DND-41 (cell line): ENCODE measurements at regions not wholly inside any gene's neighbourhood (a gene's known extent, or its start where the extent isn't known, plus 50 kb on each side); places are given as distances from the start of the nearest gene placed in this dataset.

Experiments
- ATAC-seq: fragments of 200-7000 bp; cut with Tn5 transposase; 3 replicates; pipeline ENCODE4 v1.9.1; 2021; ENCODE audit warnings: low read depth; ENCODE audit not compliant: insufficient read depth
- DNase-seq: peaks from one replicate; pipeline ENCODE4 v3.0.0-alpha.2; 2020
- H2AFZ ChIP-seq: 2 replicates; pipeline ENCODE4 v1.6.0; 2012; ENCODE audit warnings: low read depth, low read length
- H3K27ac ChIP-seq: 2 replicates; pipeline ENCODE4 v1.5.1; 2012; ENCODE audit warnings: low read length, inconsistent platforms
- H3K27me3 ChIP-seq: fragments of 200-600 bp; sonication (generic); 2 replicates; pipeline ENCODE4 v1.6.0; 2012; ENCODE audit warnings: low read length, mild to moderate bottlenecking, inconsistent platforms; ENCODE audit not compliant: insufficient read depth, poor library complexity
- H3K36me3 ChIP-seq: 2 replicates; pipeline ENCODE4 v1.5.1; 2012; ENCODE audit warnings: low read length, inconsistent platforms; ENCODE audit not compliant: insufficient read depth
- H3K4me1 ChIP-seq: 2 replicates; pipeline ENCODE4 v1.5.1; 2012; ENCODE audit warnings: mild to moderate bottlenecking, low read length; ENCODE audit not compliant: insufficient read depth
- H3K4me2 ChIP-seq: 2 replicates; pipeline ENCODE4 v1.6.0; 2012; ENCODE audit warnings: mild to moderate bottlenecking, moderate library complexity, low read length, inconsistent platforms; ENCODE audit not compliant: insufficient read depth
- H3K4me3 ChIP-seq, 2 experiments: fragments of 200-600 bp in 1 of 2; shearing (Covaris generic) in 1 of 2; 2 replicates each; pipeline ENCODE4 v1.5.1; 2012 to 2016; ENCODE audit warnings: inconsistent platforms in 2 of 2, low read length in 2 of 2, mild to moderate bottlenecking in 2 of 2, low read depth in 1 of 2, moderate library complexity in 1 of 2
- H3K79me2 ChIP-seq: 2 replicates; pipeline ENCODE4 v1.6.0; 2012; ENCODE audit warnings: low read length, inconsistent platforms; ENCODE audit not compliant: insufficient read depth
- H3K9ac ChIP-seq: 2 replicates; pipeline ENCODE4 v1.6.0; 2012; ENCODE audit warnings: low read depth, mild to moderate bottlenecking, inconsistent platforms, low read length, moderate library complexity
- H3K9me3 ChIP-seq: 2 replicates; pipeline ENCODE4 v1.5.1; 2012; ENCODE audit warnings: low read length, moderate library complexity, mild to moderate bottlenecking, inconsistent platforms; ENCODE audit not compliant: insufficient read depth, severe bottlenecking
- H4K20me1 ChIP-seq: 2 replicates; pipeline ENCODE4 v1.6.0; 2012; ENCODE audit warnings: low read length; ENCODE audit not compliant: insufficient read depth
- CTCF ChIP-seq: IDR thresholded peaks from 2 replicates; pipeline ENCODE4 v1.5.1; 2012; ENCODE audit warnings: borderline replicate concordance, low read length, moderate library complexity, mild to moderate bottlenecking; ENCODE audit not compliant: poor library complexity, severe bottlenecking; ENCODE audit errors: extremely low read depth
- EZH2 ChIP-seq: IDR thresholded peaks from 3 replicates; pipeline ENCODE4 v1.6.1; 2012; ENCODE audit warnings: borderline replicate concordance, low read depth, mild to moderate bottlenecking, moderate library complexity, low read length, inconsistent platforms; ENCODE audit not compliant: severe bottlenecking

GRCh38 chr13:112130418-112130817, 63.5 kb downstream of the SOX1 start:
- TF ChIP-seq EZH2 (no peak), CTCF (no peak)
- DNase-seq (no peak), ATAC-seq (no peak)
- Histone ChIP-seq H3K79me2 (no peaks in the 10 kb centered on the region), H3K9me3 (no peaks in the 10 kb centered on the region), H3K4me3 (no peak overlapping the region), H2AFZ (no peak overlapping the region), H4K20me1 (peaks cover 3% of the 10 kb centered on the region; the same call in 1 of the 2 replicates), H3K27ac (no peak overlapping the region), H3K27me3 (peaks cover 16% of the 10 kb centered on the region), H3K4me2 (no peak overlapping the region), H3K4me1 (no peaks in the 10 kb centered on the region), H3K9ac (no peak overlapping the region), H3K36me3 (no peaks in the 10 kb centered on the region)

GRCh38 chr13:112131081-112131712, 64.2 kb downstream of the SOX1 start:
- Histone ChIP-seq H3K4me3 (no peak overlapping the region), H3K36me3 (no peaks in the 10 kb centered on the region), H4K20me1 (peaks cover 3% of the 10 kb centered on the region; the same call in 1 of the 2 replicates), H3K4me2 (no peak overlapping the region), H3K9me3 (no peaks in the 10 kb centered on the region), H3K27me3 (peaks cover 18% of the 10 kb centered on the region), H3K79me2 (no peaks in the 10 kb centered on the region), H3K4me1 (no peaks in the 10 kb centered on the region), H3K9ac (no peak overlapping the region), H3K27ac (no peak overlapping the region), H2AFZ (no peak overlapping the region)
- ATAC-seq (no peak), DNase-seq (no peak)
- no peak for TF ChIP-seq EZH2

GRCh38 chr13:112131713-112132113, 64.8 kb downstream of the SOX1 start:
- H3K36me3 ChIP-seq = no peaks in the 10 kb centered on the region
- no peak overlapping the region for H3K4me3 ChIP-seq
- H3K9me3 ChIP-seq = no peaks in the 10 kb centered on the region
- TF ChIP-seq EZH2 (no peak), CTCF (no peak)
- DNase-seq (no peak), ATAC-seq (no peak)
- no peak overlapping the region for H3K27ac ChIP-seq
- H3K4me2 ChIP-seq = no peak overlapping the region
- H3K9ac ChIP-seq = no peak overlapping the region
- peaks cover 3% of the 10 kb centered on the region; the same call in 1 of the 2 replicates for H4K20me1 ChIP-seq
- H3K79me2 ChIP-seq = no peaks in the 10 kb centered on the region
- no peak overlapping the region for H2AFZ ChIP-seq
- H3K27me3 ChIP-seq = peaks cover 19% of the 10 kb centered on the region
- no peaks in the 10 kb centered on the region for H3K4me1 ChIP-seq

GRCh38 chr13:112132142-112132541, 65.2 kb downstream of the SOX1 start:
- H3K4me2 ChIP-seq = no peak overlapping the region
- no peak overlapping the region for H3K4me3 ChIP-seq
- H3K27ac ChIP-seq = no peak overlapping the region
- no peak for TF ChIP-seq CTCF
- no peak for TF ChIP-seq EZH2
- no peaks in the 10 kb centered on the region for H3K36me3 ChIP-seq
- no peak overlapping the region for H2AFZ ChIP-seq
- H3K79me2 ChIP-seq = no peaks in the 10 kb centered on the region
- H3K9me3 ChIP-seq = no peaks in the 10 kb centered on the region
- peaks cover 3% of the 10 kb centered on the region; the same call in 1 of the 2 replicates for H4K20me1 ChIP-seq
- DNase-seq = no peak
- H3K9ac ChIP-seq = no peak overlapping the region
- H3K27me3 ChIP-seq = peaks cover 18% of the 10 kb centered on the region
- H3K4me1 ChIP-seq = no peaks in the 10 kb centered on the region
- ATAC-seq = no peak
